NB4 (cell line): ENCODE measurements at regions not wholly inside any gene's neighbourhood (a gene's known extent, or its start where the extent isn't known, plus 50 kb on each side); places are given as distances from the start of the nearest gene placed in this dataset.

Experiments used
- CTCF ChIP-seq: IDR thresholded peaks from one replicate; pipeline ENCODE4 v1.5.1; 2012; ENCODE audit warnings: low read depth, low read length
- MAX ChIP-seq: IDR thresholded peaks from 2 replicates; pipeline ENCODE4 v1.6.1; 2011; ENCODE audit warnings: low read depth, low read length

GRCh38 chr4:46676364-46676763 lies 232.7 kb downstream of the COX7B2 start:
- TF ChIP-seq CTCF (no peak), MAX (no peak)
